Osteoblast (primary cell): ENCODE measurements at regions not wholly inside any gene's neighbourhood (a gene's known extent, or its start where the extent isn't known, plus 50 kb on each side); places are given as distances from the start of the nearest gene placed in this dataset.
"Not testable (repeated sequence)": the region's sequence is repeated elsewhere in the genome, so short reads cannot be mapped to it uniquely, and the experiment has no call there.

Experiments used
- DNase-seq: peaks from one replicate; pipeline ENCODE4 v3.0.0; 2011; ENCODE audit warnings: low spot score, mixed read lengths; ENCODE audit not compliant: insufficient read length; ENCODE audit errors: missing footprints
- H2AFZ ChIP-seq: 2 replicates; pipeline ENCODE4 v1.6.0; 2011; ENCODE audit warnings: mild to moderate bottlenecking, low read length
- H3K27ac ChIP-seq: 2 replicates; pipeline ENCODE4 v1.5.1; 2011; ENCODE audit warnings: mild to moderate bottlenecking, low read depth, low read length, moderate library complexity
- H3K27me3 ChIP-seq: 2 replicates; pipeline ENCODE4 v1.6.0; 2012; ENCODE audit warnings: mild to moderate bottlenecking, control low read depth, inconsistent platforms, low read length, moderate library complexity; ENCODE audit not compliant: insufficient read depth
- H3K36me3 ChIP-seq: 2 replicates; pipeline ENCODE4 v1.5.1; 2011; ENCODE audit warnings: mild to moderate bottlenecking, low read length, control low read depth, moderate library complexity; ENCODE audit not compliant: insufficient read depth
- H3K4me1 ChIP-seq: 2 replicates; pipeline ENCODE4 v1.5.1; 2011; ENCODE audit warnings: mild to moderate bottlenecking, low read length, control low read depth, moderate library complexity; ENCODE audit not compliant: insufficient read depth
- H3K4me2 ChIP-seq: 2 replicates; pipeline ENCODE4 v1.6.0; 2011; ENCODE audit warnings: mild to moderate bottlenecking, low read length; ENCODE audit not compliant: insufficient read depth
- H3K4me3 ChIP-seq: fragments of 200-600 bp; sonication (generic); 3 replicates; pipeline ENCODE4 v1.5.1; 2012; ENCODE audit warnings: mild to moderate bottlenecking, low read length, inconsistent platforms; ENCODE audit not compliant: insufficient read depth
- H3K79me2 ChIP-seq: 2 replicates; pipeline ENCODE4 v1.6.0; 2012; ENCODE audit warnings: mild to moderate bottlenecking, low read length, control low read depth, inconsistent platforms; ENCODE audit not compliant: insufficient read depth
- H3K9me3 ChIP-seq: 2 replicates; pipeline ENCODE4 v1.5.1; 2011; ENCODE audit warnings: low read depth, low read length, control low read depth
- H4K20me1 ChIP-seq: 2 replicates; pipeline ENCODE4 v1.6.0; 2012; ENCODE audit warnings: mild to moderate bottlenecking, low read length, control low read depth; ENCODE audit not compliant: insufficient read depth
- CTCF ChIP-seq: IDR thresholded peaks from 2 replicates; pipeline ENCODE4 v1.5.1; 2011; ENCODE audit warnings: mild to moderate bottlenecking, low read depth, low read length, moderate library complexity; ENCODE audit errors: extremely low read depth

DNA sequence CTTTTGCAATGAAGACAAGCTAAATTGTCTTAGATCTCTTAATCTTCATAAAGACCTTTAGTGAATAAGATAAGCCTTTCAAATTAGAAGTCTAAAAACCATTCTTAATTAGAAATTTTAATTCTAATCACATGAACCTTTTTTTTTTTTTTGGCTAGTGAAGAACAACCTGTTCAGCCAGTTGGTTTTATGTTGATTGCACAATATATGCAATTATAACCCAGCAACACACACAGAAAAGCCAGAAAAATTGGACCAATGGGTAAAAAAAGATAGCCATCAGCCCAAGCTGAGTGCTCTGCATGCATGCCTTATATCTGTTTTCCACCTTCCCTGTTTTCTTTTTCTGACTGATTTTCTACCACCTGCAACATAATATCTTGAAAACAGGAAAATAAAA, 252.2 kb downstream of the SYT10 start:
- Histone ChIP-seq H3K27ac (no peak overlapping the region), H3K9me3 (no peaks in the 10 kb centered on the region), H3K79me2 (no peaks in the 10 kb centered on the region), H2AFZ (no peak overlapping the region), H3K4me3 (no peak overlapping the region), H3K36me3 (no peaks in the 10 kb centered on the region), H3K27me3 (no peaks in the 10 kb centered on the region), H3K4me2 (no peak overlapping the region), H3K4me1 (no peaks in the 10 kb centered on the region), H4K20me1 (no peaks in the 10 kb centered on the region)
- TF ChIP-seq CTCF, result no peak
- no peak for DNase-seq

DNA sequence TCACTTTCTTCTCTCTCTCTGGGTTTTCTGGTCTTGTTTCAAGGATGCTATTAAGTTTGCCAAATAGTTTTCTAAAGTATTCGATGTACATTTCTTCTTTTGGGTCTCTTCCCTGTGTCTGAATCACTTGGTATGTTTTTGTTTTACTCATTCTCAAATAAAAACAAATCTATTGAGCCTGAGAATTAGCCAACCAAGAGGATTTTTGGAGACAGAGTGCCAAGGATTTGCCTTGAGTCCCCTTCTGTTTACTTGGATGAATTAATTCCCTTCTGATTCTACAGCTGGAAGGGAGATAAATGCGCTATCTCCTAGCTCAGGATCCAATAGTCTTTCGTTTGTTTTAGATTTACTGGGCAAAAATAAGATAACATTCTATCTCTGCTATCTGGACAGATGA, 255.5 kb downstream of the SYT10 start:
- H3K4me2 ChIP-seq, result no peak overlapping the region
- no peak overlapping the region for H3K27ac ChIP-seq

GRCh38 chr12:33182485-33182884, 257.1 kb downstream of the SYT10 start:
- Histone ChIP-seq H3K4me2 (no peak overlapping the region), H3K4me3 (no peak overlapping the region), H3K9me3 (no peaks in the 10 kb centered on the region), H3K27ac (no peak overlapping the region), H2AFZ (no peak overlapping the region), H3K36me3 (no peaks in the 10 kb centered on the region), H3K4me1 (no peaks in the 10 kb centered on the region), H4K20me1 (no peaks in the 10 kb centered on the region), H3K27me3 (no peaks in the 10 kb centered on the region), H3K79me2 (no peaks in the 10 kb centered on the region)
- no peak for TF ChIP-seq CTCF
- no peak for DNase-seq

More for the DNA sequence above, 255.5 kb downstream of the SYT10 start:
- no peaks in the 10 kb centered on the region for H3K79me2 ChIP-seq
- H3K27me3 ChIP-seq, result no peaks in the 10 kb centered on the region
- H3K4me3 ChIP-seq, result no peak overlapping the region
- no peaks in the 10 kb centered on the region for H3K36me3 ChIP-seq
- no peaks in the 10 kb centered on the region for H4K20me1 ChIP-seq
- no peak for TF ChIP-seq CTCF
- no peaks in the 10 kb centered on the region for H3K9me3 ChIP-seq
- H3K4me1 ChIP-seq, result no peaks in the 10 kb centered on the region
- H2AFZ ChIP-seq, result no peak overlapping the region
- no peak for DNase-seq

DNA sequence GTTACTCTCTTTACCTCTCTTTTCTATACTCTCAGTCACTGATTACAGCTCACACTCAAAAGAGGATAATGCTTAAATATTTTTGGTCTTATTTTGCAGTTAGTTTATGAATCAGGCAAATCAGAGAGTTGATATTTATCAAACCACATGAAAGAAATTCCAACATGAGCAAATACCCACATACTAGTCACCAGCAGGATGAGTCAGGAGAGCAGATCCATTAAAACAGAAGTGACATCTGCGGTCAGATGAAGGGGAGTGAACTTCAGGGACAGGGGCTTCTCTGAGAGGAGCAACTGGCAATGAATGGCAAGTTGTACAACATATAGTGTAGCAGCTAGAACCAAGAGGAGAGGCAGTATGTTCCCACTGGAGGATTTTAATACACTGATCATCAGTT, 258.7 kb downstream of the SYT10 start:
- no peaks in the 10 kb centered on the region for H3K27me3 ChIP-seq
- no peaks in the 10 kb centered on the region for H3K79me2 ChIP-seq
- H3K4me2 ChIP-seq, result no peak overlapping the region
- no peak for DNase-seq
- no peaks in the 10 kb centered on the region for H3K36me3 ChIP-seq
- H3K27ac ChIP-seq, result no peak overlapping the region
- H2AFZ ChIP-seq, result no peak overlapping the region
- H3K4me1 ChIP-seq, result no peaks in the 10 kb centered on the region
- no peak for TF ChIP-seq CTCF
- no peaks in the 10 kb centered on the region for H3K9me3 ChIP-seq
- no peak overlapping the region for H3K4me3 ChIP-seq
- H4K20me1 ChIP-seq, result no peaks in the 10 kb centered on the region

DNA sequence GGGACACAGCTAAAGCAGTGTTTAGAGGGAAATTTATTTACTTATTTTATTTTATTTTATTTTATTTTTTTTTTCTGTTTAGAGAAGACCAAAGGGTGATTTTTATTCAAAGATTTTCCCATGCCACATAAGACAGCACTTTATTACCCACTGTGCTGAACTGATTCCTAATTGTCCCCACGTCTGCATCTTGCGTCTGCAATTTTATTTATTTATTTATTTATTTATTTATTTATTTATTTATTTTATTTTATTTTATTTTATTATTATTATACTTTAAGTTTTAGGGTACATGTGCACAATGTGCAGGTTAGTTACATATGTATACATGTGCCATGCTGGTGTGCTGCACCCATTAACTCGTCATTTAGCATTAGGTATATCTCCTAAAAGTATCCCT, 269.7 kb upstream of the PKP2 start:
- not testable (repeated sequence) for H3K27ac ChIP-seq, H3K4me1 ChIP-seq, H3K9me3 ChIP-seq, DNase-seq, H3K79me2 ChIP-seq, H4K20me1 ChIP-seq, H3K36me3 ChIP-seq, H3K4me3 ChIP-seq, H3K27me3 ChIP-seq, H2AFZ ChIP-seq, H3K4me2 ChIP-seq
